K562 (cell line): ENCODE measurements at regions not wholly inside any gene's neighbourhood (a gene's known extent, or its start where the extent isn't known, plus 50 kb on each side); places are given as distances from the start of the nearest gene placed in this dataset.

Source experiments
- CHD2 ChIP-seq: IDR thresholded peaks from 2 replicates; pipeline ENCODE4 v1.6.1; 2011; ENCODE audit warnings: low read depth, low read length
- CTBP1 ChIP-seq: fragments of 450-650 bp; IDR thresholded peaks from 2 replicates; pipeline ENCODE4 v1.6.1; 2016; ENCODE audit warnings: borderline replicate concordance
- DMBX1 ChIP-seq: fragments of 250-450 bp; sonication (Bioruptor Pico); IDR thresholded peaks from 2 replicates; pipeline ENCODE4 v1.8.0; 2022; ENCODE audit warnings: inconsistent platforms, mild to moderate bottlenecking, moderate library complexity, borderline replicate concordance
- DNMT1 ChIP-seq: fragments of 450-650 bp; IDR thresholded peaks from 2 replicates; pipeline ENCODE4 v1.6.1; 2016; ENCODE audit warnings: antibody characterized with exemption, mild to moderate bottlenecking
- E2F3 ChIP-seq: fragments of 250-450 bp; sonication (Bioruptor Pico); IDR thresholded peaks from 2 replicates; pipeline ENCODE4 v1.4.0; 2020; ENCODE audit warnings: mild to moderate bottlenecking
- FOXK1 ChIP-seq: sonication (generic); formaldehyde crosslinking; IDR thresholded peaks from 2 replicates; pipeline ENCODE4 v1.8.0; 2022; ENCODE audit warnings: missing genetic modification reagents, mild to moderate bottlenecking, borderline replicate concordance
- GATAD2B ChIP-seq: fragments of 450-650 bp; IDR thresholded peaks from 2 replicates; pipeline ENCODE4 v1.6.1; 2017; ENCODE audit warnings: mild to moderate bottlenecking, borderline replicate concordance
- MAFK ChIP-seq: IDR thresholded peaks from 2 replicates; pipeline ENCODE4 v1.6.1; 2011; ENCODE audit warnings: low read length, improper control_type of control experiment
- MEF2A ChIP-seq: IDR thresholded peaks from 2 replicates; pipeline ENCODE4 v1.6.1; 2011; ENCODE audit warnings: low read depth, mild to moderate bottlenecking, low read length, moderate library complexity; ENCODE audit not compliant: control insufficient read depth
- NFE2 ChIP-seq: IDR thresholded peaks from 2 replicates; pipeline ENCODE4 v1.6.1; 2014; ENCODE audit warnings: antibody characterized with exemption, low read depth
- PPARD ChIP-seq: fragments of 250-450 bp; sonication (Bioruptor Pico); IDR thresholded peaks from 2 replicates; pipeline ENCODE4 v1.8.0; 2022; ENCODE audit warnings: inconsistent platforms, mild to moderate bottlenecking, moderate library complexity
- RBM17 ChIP-seq: fragments of 200-400 bp; formaldehyde crosslinking; IDR thresholded peaks from 2 replicates; pipeline ENCODE4 v1.6.1; 2017; ENCODE audit warnings: low read depth, mild to moderate bottlenecking, low read length, borderline replicate concordance
- SPI1 ChIP-seq: IDR thresholded peaks from 2 replicates; pipeline ENCODE4 v1.6.1; 2011; ENCODE audit warnings: low read depth, low read length, control low read depth, borderline replicate concordance
- SRSF9 ChIP-seq: fragments of 200-400 bp; formaldehyde crosslinking; IDR thresholded peaks from 2 replicates; pipeline ENCODE4 v1.6.1; 2017; ENCODE audit warnings: low read depth, low read length, borderline replicate concordance
- ZC3H8 ChIP-seq: fragments of 450-650 bp; IDR thresholded peaks from 2 replicates; pipeline ENCODE4 v1.6.1; 2017
- ZNF140 ChIP-seq: fragments of 250-450 bp; sonication (Bioruptor Pico); IDR thresholded peaks from 2 replicates; pipeline ENCODE4 v1.8.0; 2021; ENCODE audit warnings: moderate library complexity, mild to moderate bottlenecking, inconsistent platforms
- ZNF197 ChIP-seq: fragments of 200-800 bp; sonication (Bioruptor generic); IDR thresholded peaks from 2 replicates; pipeline ENCODE4 v1.6.1; 2016; ENCODE audit warnings: low read depth, missing genetic modification characterization, missing compliant biosample characterization
- ZNF232 ChIP-seq: sonication (generic); formaldehyde crosslinking; IDR thresholded peaks from 2 replicates; pipeline ENCODE4 v1.8.0; 2022; ENCODE audit warnings: mild to moderate bottlenecking, missing genetic modification reagents
- ZNF324 ChIP-seq: fragments of 250-450 bp; sonication (Bioruptor Pico); IDR thresholded peaks from 2 replicates; pipeline ENCODE4 v1.4.0; 2020; ENCODE audit warnings: mild to moderate bottlenecking
- ZNF584 ChIP-seq: fragments of 200-800 bp; sonication (Bioruptor generic); IDR thresholded peaks from 2 replicates; pipeline ENCODE4 v1.6.1; 2016; ENCODE audit warnings: low read depth, mild to moderate bottlenecking, missing genetic modification characterization, missing compliant biosample characterization
- ZNF785 ChIP-seq: fragments of 250-450 bp; sonication (Bioruptor Pico); IDR thresholded peaks from 2 replicates; pipeline ENCODE4 v1.4.0; 2020; ENCODE audit warnings: mild to moderate bottlenecking
- TF ChIP-seq, protein P1 (sequence below): fragments of 450-650 bp; conservative IDR thresholded peaks from 2 replicates; pipeline ENCODE4 v1.6.1; 2016; ENCODE audit warnings: missing genetic modification characterization, low read depth, mild to moderate bottlenecking, missing compliant biosample characterization, moderate library complexity
- TF ChIP-seq, protein P2 (sequence below): fragments of 250-450 bp; sonication (Bioruptor Pico); IDR thresholded peaks from 2 replicates; pipeline ENCODE4 v1.5.0; 2021; ENCODE audit warnings: mild to moderate bottlenecking, moderate library complexity
- TF ChIP-seq, protein P3 (sequence below): sonication (generic); formaldehyde crosslinking; IDR thresholded peaks from 2 replicates; pipeline ENCODE4 v1.8.0; 2022; ENCODE audit warnings: mild to moderate bottlenecking, missing genetic modification reagents, borderline replicate concordance

DNA sequence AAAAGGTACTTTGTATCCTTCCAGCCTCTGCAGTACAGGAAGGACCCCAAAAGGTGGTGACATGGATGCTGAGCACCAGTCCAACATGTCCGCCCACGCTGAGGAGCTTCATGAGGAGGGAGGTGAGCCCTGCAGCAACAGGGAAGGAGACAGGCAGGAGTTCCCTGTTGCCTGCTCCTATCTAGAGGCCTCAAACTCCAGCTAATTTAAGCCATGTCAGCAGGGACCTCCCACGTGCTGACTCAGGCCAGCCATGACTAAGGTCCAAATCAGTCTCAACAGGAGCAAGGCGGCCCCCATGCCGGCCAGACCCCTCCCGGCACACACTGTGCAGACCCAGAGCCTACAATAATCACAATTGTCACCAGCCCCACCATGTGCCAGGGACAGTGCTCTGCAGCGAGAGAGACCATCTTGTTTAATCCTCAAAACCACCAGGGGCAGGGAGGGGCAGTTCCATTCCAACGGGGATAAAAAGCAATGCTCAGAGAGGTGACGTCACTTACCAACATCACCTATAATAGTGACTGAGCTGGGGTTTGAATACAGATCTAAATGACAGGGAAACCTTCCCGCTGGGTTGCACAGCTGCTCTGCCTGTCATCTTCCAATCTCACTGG lies 54.5 kb upstream of the GATA2 start (continued):
- TF ChIP-seq, protein P1, sequence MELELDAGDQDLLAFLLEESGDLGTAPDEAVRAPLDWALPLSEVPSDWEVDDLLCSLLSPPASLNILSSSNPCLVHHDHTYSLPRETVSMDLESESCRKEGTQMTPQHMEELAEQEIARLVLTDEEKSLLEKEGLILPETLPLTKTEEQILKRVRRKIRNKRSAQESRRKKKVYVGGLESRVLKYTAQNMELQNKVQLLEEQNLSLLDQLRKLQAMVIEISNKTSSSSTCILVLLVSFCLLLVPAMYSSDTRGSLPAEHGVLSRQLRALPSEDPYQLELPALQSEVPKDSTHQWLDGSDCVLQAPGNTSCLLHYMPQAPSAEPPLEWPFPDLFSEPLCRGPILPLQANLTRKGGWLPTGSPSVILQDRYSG = peak; percentile 90
- TF ChIP-seq E2F3 (CRISPR knock-in tag) (no peak), NFE2 (peak; percentile 96), DNMT1 (no peak), ZNF584 (CRISPR knock-in tag) (peak; percentile 63; the same call in 1 of the 2 replicates), ZNF785 (no peak), ZNF140 (CRISPR knock-in tag) (no peak), RBM17 (no peak), CTBP1 (peak; percentile 37; the same call in 1 of the 2 replicates), ZNF232 (no peak), ZNF197 (peak; percentile 67; the same call in 1 of the 2 replicates), PPARD (CRISPR knock-in tag) (no peak), MEF2A (no peak), SPI1 (no peak), GATAD2B (no peak), MAFK (peak; percentile 93), ZNF324 (CRISPR knock-in tag) (no peak), FOXK1 (CRISPR knock-in tag) (no peak), ZC3H8 (no peak), DMBX1 (CRISPR knock-in tag) (peak; percentile 76; the same call in 1 of the 2 replicates), SRSF9 (no peak), CHD2 (no peak)
- TF ChIP-seq, protein P2, sequence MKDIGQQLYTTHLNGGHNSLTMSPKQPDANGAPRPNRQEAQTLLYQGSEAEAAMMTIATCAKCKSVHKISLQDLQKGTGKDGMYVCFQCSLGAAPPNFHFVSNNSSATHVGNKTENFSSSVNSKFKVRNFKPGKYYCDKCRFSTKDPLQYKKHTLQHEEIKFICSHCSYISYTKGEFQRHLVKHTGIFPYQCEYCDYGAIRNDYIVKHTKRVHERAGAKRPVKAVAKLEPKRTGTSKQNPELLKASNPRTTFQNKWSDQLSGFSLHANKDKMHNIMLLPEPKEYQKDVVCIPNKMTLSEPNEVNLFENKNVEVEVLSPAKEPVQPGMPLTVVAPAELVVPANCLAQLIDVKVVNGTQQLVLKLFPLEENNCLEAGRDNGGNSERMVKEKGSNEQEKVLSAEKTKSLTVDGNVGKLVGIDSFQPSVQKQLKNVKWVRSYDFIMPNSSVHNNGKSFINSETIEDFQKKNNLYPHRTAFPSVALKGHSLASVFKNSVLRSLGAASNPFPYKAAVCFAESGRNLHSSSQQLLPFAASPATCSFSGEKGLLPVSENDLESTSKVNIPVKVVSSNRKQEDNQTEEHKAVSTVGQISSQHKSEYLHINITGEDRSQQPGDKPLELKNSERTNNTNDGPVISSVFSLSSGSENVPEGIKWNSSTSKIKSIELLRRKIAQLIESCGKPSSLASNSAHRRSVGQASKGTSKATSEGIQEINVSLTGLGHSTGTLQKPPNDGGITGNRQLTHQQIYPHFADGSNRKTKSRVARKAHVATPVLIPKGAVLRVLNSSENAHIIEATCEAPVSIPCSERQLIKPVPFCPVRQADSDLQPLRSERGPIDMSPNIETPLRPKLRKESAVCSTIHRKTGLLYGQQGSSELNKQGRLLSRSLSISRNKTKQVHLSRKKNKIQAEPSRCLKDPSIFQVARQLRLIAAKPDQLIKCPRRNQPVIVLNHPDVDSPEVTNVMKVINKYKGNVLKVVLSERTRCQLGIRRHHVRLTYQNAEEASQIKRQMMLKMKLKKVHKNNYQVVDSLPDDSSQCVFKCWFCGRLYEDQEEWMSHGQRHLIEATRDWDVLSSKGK (CRISPR knock-in tag) = no peak
- TF ChIP-seq, protein P3, sequence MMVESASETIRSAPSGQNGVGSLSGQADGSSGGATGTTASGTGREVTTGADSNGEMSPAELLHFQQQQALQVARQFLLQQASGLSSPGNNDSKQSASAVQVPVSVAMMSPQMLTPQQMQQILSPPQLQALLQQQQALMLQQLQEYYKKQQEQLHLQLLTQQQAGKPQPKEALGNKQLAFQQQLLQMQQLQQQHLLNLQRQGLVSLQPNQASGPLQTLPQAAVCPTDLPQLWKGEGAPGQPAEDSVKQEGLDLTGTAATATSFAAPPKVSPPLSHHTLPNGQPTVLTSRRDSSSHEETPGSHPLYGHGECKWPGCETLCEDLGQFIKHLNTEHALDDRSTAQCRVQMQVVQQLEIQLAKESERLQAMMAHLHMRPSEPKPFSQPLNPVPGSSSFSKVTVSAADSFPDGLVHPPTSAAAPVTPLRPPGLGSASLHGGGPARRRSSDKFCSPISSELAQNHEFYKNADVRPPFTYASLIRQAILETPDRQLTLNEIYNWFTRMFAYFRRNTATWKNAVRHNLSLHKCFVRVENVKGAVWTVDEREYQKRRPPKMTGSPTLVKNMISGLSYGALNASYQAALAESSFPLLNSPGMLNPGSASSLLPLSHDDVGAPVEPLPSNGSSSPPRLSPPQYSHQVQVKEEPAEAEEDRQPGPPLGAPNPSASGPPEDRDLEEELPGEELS (CRISPR knock-in tag) = no peak
